Stimulated activated CD8-positive, alpha-beta memory T cell treated with anti-CD3 and anti-CD28 coated beads, Interleukin-15, amount 100 ng/mL, for 24 hours (primary cell): ENCODE measurements at regions not wholly inside any gene's neighbourhood (a gene's known extent, or its start where the extent isn't known, plus 50 kb on each side); places are given as distances from the start of the nearest gene placed in this dataset.

Experiments used
- DNase-seq: peaks from one replicate; pipeline ENCODE4 v3.0.0-alpha.2; 2020; ENCODE audit warnings: low read depth

DNA sequence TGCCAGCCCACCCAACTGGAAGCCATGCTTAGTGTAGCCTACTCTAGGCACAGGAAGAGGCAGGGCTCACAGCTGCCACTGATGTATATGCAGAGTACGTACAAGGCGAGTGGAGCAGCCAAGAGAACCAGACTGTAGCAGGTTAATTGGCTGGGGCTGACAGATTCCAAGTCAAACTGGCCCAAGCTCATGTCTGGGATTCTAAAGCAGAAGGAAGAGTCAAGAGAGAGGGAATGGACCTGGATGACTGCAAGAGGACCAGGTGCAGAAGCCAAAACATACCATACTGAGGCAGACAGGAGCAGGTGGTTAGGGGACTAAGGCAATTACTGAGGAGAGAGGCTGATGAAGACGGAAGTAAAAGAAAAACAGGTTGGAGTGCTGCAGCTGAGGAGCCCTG lies 51.3 kb upstream of the LRRN2 start:
- no peak for DNase-seq

DNA sequence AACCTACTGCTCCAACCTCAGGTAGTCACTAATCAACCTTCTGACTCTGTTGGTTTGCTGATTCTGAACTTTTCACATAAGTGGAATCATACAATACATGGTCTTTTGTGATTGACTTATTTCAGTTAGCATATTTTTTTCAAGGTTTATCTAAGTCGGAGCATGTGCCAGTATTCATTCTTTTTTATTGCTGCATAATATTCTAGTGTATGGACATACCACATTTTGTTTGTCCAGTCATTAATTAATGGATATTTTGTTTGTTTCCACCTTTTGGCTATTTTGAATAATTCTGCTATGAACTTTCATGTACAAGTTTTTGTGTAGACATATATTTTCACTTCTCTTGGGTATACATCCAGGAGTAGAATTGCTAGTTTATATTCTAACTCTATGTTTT lies 53.0 kb upstream of the LRRN2 start:
- DNase-seq = no peak

DNA sequence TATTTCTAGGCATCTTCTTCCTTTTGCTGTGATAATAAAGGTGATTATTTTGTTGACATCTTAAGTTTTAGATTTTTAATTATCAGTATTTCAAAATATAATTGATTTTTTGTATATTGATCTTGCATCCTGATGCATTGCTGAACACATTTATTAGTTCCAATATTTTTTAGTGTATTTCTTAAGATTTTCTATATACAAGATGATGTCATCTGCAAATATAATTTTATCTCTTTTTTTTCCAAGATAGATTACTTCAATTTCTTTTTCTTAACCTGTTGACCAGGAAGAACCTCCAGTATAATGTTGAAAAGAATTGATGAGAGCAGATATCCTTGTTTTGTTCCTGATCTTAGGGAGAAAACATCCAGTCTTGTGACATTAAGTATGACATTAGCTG lies 54.8 kb upstream of the LRRN2 start:
- no peak for DNase-seq

DNA sequence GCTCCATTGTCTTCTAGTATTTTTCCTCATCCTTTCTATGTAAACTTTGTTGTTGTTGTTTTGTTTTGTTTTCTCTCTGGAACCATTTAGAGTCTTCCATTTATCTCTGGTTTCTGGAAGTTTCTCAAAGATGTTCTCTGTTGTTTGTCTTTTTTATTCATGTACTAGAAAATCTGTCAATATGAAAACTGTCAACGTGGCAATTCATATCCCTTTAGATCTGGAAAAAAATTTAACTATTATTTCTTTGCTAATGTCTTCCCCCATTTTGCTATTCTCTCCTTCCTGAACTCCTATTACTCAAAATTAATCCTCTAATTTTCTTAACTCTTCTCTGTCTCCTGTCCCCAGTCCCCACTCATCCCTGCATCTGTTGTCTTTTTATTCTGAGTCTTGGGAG lies 55.9 kb upstream of the LRRN2 start:
- DNase-seq = no peak

DNA sequence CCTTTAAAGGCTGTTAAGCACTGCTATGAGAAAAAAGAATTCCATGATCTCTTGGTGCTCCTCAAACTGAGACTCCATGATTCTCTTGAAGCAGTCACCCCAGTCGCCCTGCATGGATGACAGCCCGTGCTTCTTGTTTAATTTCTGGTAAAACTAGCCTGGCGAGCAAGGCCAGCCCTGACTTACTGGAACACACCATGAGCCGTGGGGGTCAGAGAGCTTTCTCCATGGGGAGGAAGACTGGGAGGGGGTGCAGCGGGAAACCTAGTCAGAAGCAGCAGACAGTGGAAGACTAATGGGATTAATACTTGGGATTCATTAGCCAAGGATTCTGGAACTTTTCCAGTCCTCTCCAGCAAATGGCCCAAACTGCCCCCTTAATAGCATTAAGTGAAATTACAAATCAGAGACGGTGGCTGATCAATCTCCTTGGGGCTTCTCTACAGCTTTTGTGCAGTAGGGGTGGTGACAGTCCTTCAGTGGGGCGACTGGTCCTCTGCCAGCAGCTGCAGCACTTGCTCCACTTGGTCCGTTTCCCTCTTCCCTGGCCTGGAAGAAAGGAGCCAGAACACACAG lies 57.2 kb upstream of the LRRN2 start:
- no peak for DNase-seq

DNA sequence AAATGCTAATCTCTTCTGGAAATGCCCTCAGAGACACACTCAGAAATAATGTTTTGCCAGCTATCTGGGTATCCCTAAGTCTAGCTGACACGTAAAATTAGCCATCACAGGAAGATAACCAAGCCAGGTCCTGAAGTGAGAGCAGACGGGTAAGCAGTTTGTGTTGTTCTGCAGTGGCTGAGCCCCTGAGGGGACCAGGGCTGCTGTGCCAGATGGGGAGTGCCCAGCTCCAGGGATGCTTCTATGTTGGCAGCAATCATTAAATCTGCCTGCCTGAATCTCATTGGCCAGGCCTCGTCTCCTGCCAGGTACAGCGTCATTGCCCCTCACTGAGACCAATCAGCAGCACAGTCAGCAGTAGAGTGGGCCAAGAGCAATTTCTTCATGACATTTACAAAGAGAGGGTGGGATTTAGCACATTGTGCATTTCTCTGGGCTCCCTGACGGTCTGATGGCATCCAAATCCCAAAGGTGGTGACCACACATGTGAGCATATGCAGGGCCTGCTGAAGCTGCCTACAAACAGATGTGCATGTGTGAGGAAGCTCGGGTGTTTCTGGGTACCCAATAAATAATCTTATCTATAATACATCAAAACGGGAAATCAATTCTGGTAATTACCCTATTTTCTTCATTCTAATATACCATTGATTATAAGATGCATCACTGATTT lies 58.7 kb upstream of the LRRN2 start:
- DNase-seq = no peak

DNA sequence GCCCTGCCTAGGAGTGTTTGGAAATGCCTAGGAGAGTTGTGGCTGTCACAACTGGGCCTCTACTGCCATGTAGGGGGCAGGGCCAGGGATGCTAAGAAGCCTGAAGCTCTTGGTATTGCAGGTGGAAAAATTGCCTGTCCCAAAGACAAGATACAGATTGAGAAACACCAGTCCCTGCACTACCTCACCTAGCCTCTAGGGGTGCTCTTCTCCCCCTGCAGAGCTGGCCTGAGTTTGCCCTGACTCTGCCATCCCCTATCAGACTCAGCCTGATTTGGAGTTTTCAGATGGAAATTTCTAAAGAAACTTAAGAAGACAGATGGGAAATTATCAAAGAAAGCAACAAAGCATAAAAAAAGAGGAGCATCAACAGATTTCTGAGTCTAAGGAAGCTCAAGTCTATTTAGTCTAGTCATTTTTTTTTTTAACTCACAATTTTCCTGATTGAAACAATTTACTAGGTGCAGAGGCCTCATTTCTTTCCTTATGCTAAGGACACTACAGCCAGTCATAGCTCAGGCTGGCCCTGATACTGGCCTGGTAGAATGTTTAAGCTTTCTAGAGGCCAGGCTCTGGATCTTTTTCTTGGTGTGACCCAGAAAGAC lies 61.4 kb upstream of the LRRN2 start:
- no peak for DNase-seq

DNA sequence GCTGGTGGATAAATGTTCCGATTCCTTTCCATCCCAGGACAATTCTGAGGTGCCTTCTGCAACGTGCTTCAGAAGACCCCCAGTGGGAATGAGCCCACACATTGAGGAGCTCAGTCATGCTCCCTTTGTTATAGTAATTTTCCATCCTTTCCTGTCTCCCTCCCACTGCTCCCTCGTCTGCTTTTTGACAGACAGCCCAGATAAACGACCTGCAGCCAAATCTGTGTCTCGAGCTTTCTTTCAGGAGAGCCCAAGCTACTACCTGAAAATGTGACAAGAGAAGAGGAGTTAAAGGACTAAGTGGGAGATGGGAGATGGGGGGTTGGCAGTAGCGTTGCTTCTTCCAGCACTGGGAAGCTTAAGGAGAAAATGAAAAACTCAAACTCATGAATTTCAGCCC lies 65.9 kb upstream of the LRRN2 start:
- no peak for DNase-seq

DNA sequence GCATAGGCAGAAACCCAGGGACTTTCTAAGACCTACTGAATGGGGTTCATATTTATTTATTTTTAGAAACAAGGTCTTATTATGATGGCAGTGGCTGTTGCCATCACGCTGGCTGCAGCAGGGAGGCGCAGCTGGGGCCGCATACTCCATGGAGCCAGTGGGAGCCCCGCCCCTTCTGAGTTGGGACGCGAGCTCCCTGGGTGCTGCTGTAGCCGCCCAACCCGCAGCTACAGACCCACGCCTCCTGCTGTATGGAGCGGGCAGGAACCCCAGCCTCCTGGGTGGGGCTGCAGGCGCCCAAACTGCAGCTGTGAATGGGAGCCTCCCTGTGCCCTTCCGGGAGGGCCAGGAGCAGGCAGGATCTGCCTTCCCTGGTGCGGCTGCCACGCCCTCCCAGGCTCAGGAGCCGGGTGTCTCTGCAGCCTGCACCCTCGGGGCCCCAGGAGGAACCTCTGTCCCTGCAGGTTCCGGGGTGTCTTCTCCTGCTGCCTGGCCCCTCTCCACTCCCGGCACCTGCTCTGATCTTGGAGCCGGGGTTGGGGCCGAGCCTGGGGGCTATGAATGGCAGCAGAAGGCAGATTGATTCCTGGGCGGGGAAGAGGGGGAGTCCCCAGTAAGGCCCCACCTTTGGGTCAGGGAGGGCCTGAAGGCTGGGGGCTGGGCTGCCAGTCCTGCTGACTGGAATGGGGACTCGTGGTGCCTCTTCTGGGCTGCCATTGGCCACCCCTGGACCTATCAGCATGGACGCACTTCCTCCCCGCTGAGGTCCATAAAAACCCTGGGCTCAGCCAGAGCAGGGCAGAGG lies 66.5 kb upstream of the LRRN2 start:
- DNase-seq = no peak

DNA sequence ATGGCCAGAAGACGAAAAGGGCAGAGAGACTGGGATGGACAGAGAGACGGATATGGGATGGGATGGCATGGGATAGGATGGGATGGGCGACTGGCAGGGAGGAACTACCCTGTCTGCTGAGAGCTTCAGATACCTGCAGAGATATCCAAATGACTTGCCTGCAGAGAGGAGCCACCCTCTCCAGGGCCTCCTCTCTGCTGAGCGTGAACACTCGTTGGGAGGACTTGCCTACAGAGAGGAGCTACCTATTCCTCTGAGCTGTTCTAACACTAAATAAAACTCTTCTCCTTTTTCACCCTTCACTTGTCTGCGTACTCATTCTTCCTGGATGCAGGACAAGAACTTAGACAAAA lies 67.1 kb upstream of the LRRN2 start:
- DNase-seq = no peak

DNA sequence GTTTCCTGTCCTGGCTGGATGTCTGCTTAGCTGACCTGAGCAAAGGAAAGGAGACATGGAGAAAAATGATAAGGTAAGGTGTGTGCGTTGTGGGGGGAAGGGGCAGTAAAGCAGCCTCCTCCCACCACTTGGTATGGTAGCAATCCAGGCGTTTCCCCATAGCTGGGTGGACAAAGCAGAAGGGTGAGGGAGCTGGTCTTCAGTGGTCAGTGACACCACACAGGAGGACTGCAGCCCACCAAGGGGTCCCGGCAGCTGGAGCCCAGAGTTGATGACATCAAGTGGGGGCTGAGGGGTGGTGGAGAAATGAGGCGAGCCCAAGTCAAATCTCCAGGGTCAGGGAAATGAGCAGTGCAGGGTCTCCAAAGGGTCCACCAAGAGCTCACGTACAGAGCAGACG lies 69.3 kb upstream of the LRRN2 start:
- no peak for DNase-seq

DNA sequence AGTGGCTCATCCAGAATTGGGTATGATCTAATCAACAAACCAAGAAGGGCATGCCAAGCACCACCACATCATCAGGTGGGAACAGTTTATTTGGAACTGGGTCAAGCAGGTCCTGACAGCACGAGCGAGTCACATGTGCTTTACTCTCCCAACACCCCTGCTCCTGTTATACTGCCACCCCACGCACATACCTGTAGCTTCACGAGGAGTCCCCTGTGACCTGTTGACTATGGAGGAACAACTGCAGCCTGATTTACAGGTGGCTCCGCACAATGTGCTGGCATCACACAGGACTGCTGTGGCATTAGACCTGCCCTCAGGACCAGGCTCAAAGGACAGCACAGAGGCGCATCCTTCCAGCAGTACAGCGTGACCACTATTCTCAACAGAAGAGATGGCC lies 70.8 kb upstream of the LRRN2 start:
- DNase-seq = no peak

DNA sequence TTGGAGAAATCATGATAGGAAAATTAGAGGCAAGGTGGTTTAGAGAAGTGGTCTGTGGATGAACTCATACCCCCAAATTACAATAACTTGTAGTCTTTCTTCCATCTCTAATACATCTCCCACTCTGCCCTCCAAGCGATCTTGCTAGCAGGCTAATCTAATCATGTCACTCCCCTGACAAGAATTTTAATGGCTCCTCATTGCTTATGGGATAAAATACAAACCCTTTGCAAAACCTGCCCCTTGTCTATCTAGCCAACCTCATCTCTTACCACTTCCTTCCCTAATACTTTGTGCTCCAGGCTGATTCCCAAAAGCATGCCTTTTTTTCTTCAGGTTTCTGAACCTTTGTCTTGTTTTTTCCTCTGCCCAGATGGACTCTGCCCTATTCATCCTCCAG lies 71.3 kb upstream of the LRRN2 start:
- DNase-seq = no peak

DNA sequence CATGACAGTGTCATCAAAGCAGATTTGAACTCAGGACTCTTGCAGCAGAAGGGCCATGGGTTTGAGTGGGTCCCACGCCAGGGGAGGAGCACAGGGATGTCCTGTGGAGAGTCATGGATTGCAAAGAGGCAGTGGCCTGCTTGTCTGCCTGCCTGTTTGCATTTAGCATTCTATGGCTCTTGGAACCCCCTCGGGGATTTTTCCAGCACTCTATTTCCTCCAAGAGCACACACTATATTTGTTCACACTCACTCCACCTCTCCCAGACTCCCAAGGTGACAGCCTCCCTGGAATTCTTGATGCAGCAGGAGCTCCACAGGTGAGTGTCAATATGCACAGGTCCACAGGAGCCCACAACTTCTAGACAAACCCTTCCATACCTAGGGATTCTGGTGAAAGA lies 73.1 kb upstream of the LRRN2 start:
- no peak for DNase-seq

DNA sequence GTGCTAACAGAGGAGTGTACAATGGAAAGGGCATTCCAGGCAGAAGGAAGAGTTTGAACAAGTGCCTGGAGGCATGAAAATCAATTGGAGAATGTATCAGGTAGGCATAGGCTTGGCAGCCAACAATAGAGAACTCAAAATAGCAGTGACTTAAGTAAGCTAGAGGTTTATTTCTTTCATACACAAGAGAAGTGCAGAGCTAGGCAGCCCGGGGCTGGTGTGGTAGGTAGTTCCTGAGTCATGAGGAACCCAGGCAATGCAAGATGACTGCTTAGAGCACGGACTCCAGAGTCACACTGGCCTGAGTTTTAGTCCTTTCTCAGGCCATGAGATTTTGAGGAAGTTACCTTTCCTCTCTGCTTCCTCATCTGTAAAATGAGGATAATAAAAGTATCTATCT lies 74.8 kb upstream of the LRRN2 start:
- DNase-seq = no peak

DNA sequence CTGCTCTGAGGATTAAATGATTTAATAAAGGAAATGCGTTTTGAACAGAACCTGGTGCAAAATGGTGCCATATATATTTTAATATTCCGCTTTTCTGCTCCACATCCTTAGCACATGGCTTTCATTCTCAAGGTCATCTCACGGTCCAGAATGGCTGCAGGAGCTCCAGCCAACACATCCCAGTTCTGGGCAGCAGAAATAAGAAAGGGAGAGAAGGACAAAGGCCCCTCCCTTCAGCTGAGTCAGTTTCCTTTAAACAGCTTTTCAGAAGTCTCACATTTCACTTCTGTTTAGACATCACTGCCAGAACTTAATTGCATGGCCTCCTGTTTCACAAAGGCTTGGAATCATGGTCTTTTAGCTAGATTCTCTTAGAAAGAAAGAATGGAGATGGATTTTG lies 75.2 kb upstream of the LRRN2 start:
- no peak for DNase-seq

DNA sequence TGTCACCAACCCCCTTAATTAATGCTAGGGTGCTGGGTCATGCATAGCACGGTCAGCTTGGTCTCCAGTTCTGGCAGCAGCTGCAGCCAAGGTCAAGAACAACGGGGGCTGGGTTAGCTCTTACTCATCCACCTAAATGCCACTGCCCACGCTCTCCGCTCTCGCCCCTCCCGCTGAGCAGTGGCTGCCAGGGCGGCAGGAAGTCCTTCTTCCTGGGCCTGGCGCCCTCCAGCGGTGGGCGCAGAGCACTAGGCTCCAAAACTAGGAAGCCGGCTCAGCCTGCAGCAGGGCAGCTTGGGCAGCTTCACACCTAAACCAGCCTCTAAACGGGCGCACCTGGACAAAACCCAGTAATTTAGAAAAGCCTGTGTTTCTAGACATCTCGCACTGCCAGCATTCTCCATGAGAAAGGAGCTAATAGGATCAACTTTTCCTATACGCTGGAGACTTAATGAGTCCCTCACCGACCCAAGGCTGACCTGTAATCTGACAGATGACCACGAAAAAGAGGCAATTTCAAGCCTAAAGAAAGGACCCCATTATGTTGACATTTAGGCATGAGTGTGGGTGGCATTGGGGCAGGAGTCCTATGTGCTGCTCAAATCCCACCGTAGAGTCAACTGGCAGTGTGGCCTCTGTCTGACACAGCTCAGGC lies 78.4 kb upstream of the LRRN2 start:
- DNase-seq = peak; percentile 36

DNA sequence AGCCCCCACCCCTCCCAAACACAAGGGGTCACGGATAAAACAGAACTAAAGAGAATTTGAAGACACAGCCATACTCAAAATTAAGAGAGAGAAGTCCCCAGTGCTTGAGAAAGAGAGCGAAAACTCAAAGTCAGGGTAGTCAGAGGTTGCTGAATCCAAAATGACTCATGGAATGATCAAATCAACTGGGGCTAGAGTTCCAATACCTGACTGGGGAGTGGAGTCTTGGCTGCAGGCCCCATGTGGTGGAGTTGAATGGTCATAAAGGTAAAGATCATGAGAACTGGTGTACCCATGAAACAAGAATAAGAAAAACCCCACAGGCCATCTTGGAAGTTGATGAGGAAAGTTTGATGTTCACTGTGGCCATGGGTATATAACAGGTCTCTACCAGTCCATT lies 84.5 kb upstream of the LRRN2 start:
- no peak for DNase-seq

DNA sequence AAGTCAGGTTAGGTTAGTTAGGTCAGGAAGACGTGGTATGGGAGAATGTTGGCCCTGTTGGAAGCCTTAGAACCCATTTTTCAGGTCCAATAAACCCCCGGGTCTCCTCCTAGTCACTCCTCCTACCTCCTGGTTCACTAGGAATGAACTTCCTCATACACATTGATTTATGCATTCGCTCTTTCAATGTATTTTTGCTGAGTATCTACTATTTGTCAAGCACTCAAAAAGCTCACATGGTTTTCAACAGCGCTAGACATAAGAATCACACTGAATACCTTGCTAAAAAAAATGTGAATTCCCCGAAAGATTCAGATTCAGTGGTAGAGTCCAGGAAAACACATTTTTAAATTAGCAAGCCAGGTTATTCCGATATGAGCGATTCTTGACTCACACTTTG lies 85.8 kb upstream of the LRRN2 start:
- no peak for DNase-seq

DNA sequence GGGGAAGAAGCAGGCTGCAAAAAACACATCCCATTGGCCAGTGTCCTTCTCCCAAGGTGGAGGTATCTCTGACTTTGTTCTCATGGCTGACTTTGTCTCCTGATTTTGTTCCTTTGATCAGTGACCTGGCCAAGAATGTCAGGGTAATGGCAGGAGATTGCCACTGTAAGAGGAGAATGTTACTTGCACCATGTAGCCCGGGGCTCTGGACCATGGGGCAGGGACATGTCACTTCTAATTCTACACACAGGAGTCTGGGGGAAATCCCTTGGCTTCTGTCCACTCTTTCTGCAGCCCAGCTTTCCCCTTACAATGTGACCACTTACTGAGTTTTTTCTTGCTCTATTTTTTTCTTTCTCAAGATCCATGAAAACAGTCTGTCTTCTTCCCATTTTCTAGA lies 87.7 kb upstream of the LRRN2 start:
- no peak for DNase-seq

DNA sequence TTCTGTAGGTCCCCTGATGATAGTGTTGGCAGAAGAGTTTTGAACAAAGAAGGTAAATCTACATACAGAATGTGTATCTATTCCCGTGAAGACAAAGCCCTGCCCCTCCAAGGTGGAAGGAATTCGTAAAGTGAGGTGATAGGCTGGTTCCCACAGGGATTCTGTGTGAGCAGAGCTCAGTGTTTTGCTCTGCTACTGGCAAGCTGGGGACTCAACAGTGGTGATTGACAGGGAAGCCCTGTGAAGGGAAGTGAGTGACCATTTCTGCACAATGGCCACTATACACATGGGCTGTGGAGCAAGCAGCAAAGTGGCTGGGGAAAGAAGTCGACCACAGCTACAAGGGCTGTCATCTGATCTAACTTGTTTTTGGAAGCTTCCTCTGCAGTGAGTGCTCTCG lies 90.0 kb upstream of the LRRN2 start:
- DNase-seq = no peak

DNA sequence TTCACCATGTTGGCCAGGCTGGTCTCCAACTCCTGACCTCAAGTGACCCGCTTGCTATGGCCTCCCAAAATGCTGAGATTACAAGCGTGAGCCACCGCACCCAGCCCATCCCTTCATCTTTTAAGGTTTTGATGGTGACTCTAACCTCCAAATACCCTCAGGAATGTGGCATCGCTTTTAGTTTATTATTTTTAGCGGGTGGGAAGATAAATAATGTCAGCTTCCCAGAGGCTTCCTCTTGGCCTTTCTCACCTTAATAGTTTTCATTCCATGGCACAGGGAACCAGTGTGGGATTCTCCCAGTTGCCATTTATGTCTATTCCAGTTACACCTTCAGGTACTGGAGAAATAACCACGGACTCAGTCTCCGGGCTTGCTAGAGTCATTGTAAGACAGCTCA lies 92.1 kb upstream of the LRRN2 start:
- no peak for DNase-seq

DNA sequence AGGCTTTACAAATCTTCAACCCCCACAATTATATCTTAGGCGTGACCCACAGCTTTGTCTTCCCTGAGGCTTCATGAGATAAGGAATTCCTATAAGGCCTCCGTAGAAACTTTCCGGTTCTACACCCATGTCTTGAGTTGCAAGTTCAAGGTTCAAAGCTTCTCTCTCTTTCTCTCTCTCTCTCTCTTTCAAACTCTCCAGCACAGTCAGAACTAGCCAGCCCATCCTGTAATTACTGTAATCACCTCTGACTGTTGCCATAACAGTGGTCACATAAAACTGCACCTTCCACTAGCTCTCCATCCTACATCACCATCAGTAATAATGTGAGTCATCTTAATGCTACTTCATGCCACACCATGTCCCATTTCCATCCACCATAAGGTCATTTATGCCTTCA lies 90.0 kb upstream of the NFASC start:
- DNase-seq = no peak
